ENCODE measurements at regions not wholly inside any gene's neighbourhood (a gene's known extent, or its start where the extent isn't known, plus 50 kb on each side); places are given as distances from the start of the nearest gene placed in this dataset.
A peak's percentile ranks its signal among the peaks of the same experiment; 100 is the strongest.

DNA sequence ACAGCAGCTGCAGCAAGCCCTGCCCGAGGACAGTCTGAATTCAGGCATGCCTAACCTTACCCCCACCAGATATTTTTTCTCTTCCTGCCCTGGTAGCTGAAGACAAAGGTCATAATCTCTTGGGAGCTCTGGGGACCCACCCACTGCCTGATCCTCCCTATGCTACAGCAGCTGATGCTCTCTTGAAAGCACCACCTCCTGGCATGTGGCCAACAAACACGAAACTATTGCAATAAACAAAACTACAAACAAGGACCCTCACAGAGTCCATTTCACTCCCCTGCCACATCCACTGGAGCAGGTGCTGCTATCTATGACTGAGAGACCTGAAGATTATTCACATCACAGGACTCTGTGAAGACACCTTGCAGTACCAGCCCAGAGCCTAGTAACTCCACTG is 238.5 kb upstream of the HS3ST5 start:
- TF ChIP-seq EZH2 (IDR thresholded peaks at IDR 0.05) = no peak
- TF ChIP-seq POLR2AphosphoS5 (IDR thresholded peaks at IDR 0.05; ENCODE audit: borderline replicate concordance, low read depth, low read length) = no peak
- no peak for TF ChIP-seq FOXP2 (optimal IDR thresholded peaks at IDR 0.05; ENCODE audit: control extremely low read depth, extremely low read length, insufficient read depth)
- no peak overlapping the region for H3K27ac ChIP-seq
- no peak overlapping the region for H3K4me3 ChIP-seq
- H3K36me3 ChIP-seq (ENCODE audit: insufficient read depth, low read length) = no peaks in the 10 kb centered on the region
- DNase-seq (ENCODE audit: low read depth, low spot score) = no peak
- no peaks in the 10 kb centered on the region for H3K9me3 ChIP-seq (ENCODE audit: low read depth, low read length)
- no peak overlapping the region for H3K9ac ChIP-seq (ENCODE audit: insufficient read length)

DNA sequence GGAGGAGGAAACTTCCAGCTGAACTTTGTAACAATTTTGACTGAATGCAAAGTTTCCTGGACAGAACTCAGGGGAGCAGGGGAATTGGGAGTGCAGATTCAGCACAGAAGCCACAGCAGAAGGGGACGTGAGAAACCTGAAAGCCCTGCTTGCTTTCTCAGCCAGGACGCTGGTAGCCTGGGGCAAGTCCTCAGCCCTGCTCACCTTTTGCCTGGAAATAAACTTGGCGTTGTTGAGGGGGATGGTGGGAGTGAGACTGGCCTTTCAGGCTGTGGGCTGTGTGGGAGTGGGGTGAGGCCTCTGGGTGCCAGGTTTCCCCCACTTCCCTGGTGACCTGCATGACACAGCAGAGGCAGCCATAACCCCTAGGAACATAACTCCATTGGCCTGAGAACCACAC is 238.1 kb upstream of the HS3ST5 start:
- Histone ChIP-seq H3K36me3 (ENCODE audit: insufficient read depth, low read length) (no peaks in the 10 kb centered on the region), H3K9me3 (ENCODE audit: low read depth, low read length) (no peaks in the 10 kb centered on the region), H3K27ac (no peak overlapping the region), H3K4me3 (no peak overlapping the region), H3K9ac (ENCODE audit: insufficient read length) (no peak overlapping the region)
- no peak for DNase-seq (ENCODE audit: low read depth, low spot score)
- no peak for TF ChIP-seq EZH2 (IDR thresholded peaks at IDR 0.05)
- TF ChIP-seq POLR2AphosphoS5 (IDR thresholded peaks at IDR 0.05; ENCODE audit: borderline replicate concordance, low read depth, low read length) = no peak
- TF ChIP-seq FOXP2 (optimal IDR thresholded peaks at IDR 0.05; ENCODE audit: control extremely low read depth, extremely low read length, insufficient read depth) = no peak

DNA sequence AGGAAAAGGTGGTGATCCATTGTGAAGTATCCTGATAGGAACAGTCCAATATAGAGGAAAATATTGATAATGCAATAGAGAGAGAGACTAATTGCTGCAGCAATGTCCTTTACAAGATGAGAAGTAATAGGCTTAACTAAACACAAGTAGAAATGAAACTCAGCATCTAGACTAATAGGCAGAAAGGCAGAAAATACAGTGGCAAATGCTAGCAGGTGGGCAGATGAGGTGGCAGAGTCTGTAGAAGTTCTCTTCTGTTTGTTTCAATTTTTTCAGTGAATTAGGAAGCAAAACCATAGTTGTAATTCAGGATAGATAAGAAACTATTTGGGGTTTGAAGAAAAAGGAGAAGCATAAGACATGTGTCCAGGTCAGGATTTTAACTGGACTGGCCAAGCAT is 236.7 kb upstream of the HS3ST5 start:
- no peak overlapping the region for H3K9ac ChIP-seq (ENCODE audit: insufficient read length)
- no peak for DNase-seq (ENCODE audit: low read depth, low spot score)
- TF ChIP-seq FOXP2 (optimal IDR thresholded peaks at IDR 0.05; ENCODE audit: control extremely low read depth, extremely low read length, insufficient read depth) (no peak), POLR2AphosphoS5 (IDR thresholded peaks at IDR 0.05; ENCODE audit: borderline replicate concordance, low read depth, low read length) (no peak), EZH2 (IDR thresholded peaks at IDR 0.05) (no peak)
- H3K9me3 ChIP-seq (ENCODE audit: low read depth, low read length) = no peaks in the 10 kb centered on the region
- no peaks in the 10 kb centered on the region for H3K36me3 ChIP-seq (ENCODE audit: insufficient read depth, low read length)
- H3K4me3 ChIP-seq = no peak overlapping the region
- H3K27ac ChIP-seq = no peak overlapping the region

DNA sequence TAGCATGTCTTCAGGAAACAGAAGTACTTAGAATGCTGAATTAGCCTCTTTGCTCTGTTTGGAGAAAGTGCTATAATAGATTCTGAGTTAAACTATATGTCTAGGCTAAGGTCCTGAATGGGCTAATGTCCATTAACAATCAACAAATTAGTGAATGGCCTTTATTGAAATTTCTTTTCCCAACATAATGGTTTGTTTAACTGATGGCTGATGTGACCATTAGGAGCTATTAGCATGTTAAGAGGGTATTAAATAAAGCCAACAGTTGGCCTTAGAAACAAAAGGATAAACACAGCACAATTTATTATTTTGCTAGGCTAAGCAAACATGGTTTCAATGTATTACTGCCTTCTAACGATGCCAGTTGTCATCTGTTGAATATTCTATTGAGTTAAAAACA is 234.3 kb upstream of the HS3ST5 start:
- H3K4me3 ChIP-seq = no peak overlapping the region
- no peaks in the 10 kb centered on the region for H3K9me3 ChIP-seq (ENCODE audit: low read depth, low read length)
- TF ChIP-seq EZH2 (IDR thresholded peaks at IDR 0.05) = no peak
- TF ChIP-seq FOXP2 (optimal IDR thresholded peaks at IDR 0.05; ENCODE audit: control extremely low read depth, extremely low read length, insufficient read depth) = no peak
- no peak for TF ChIP-seq POLR2AphosphoS5 (IDR thresholded peaks at IDR 0.05; ENCODE audit: borderline replicate concordance, low read depth, low read length)
- no peaks in the 10 kb centered on the region for H3K36me3 ChIP-seq (ENCODE audit: insufficient read depth, low read length)
- no peak overlapping the region for H3K9ac ChIP-seq (ENCODE audit: insufficient read length)
- no peak overlapping the region for H3K27ac ChIP-seq
- no peak for DNase-seq (ENCODE audit: low read depth, low spot score)

DNA sequence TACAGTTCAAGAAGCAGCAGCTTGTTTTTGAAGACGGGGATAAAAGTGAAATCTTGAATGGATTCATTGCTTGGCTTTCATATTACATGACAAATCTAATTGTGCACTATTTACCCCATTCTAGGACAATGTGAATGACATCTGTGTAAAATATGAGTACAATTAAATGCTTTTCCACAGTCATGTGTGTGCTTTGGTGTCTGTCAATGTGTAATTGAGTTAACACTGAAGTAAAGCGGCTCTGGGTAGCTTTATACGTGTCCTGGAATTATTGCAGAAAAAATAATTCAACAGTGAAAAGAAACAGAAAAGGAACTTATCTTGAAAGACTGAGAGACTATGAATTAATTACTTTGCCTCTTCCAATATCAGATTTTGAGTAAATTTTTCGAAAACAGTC is 233.5 kb upstream of the HS3ST5 start:
- H3K9ac ChIP-seq (ENCODE audit: insufficient read length) = no peak overlapping the region
- no peaks in the 10 kb centered on the region for H3K9me3 ChIP-seq (ENCODE audit: low read depth, low read length)
- H3K4me3 ChIP-seq = no peak overlapping the region
- no peak for DNase-seq (ENCODE audit: low read depth, low spot score)
- H3K27ac ChIP-seq = no peak overlapping the region
- no peak for TF ChIP-seq FOXP2 (optimal IDR thresholded peaks at IDR 0.05; ENCODE audit: control extremely low read depth, extremely low read length, insufficient read depth)
- TF ChIP-seq POLR2AphosphoS5 (IDR thresholded peaks at IDR 0.05; ENCODE audit: borderline replicate concordance, low read depth, low read length) = no peak
- H3K36me3 ChIP-seq (ENCODE audit: insufficient read depth, low read length) = no peaks in the 10 kb centered on the region

DNA sequence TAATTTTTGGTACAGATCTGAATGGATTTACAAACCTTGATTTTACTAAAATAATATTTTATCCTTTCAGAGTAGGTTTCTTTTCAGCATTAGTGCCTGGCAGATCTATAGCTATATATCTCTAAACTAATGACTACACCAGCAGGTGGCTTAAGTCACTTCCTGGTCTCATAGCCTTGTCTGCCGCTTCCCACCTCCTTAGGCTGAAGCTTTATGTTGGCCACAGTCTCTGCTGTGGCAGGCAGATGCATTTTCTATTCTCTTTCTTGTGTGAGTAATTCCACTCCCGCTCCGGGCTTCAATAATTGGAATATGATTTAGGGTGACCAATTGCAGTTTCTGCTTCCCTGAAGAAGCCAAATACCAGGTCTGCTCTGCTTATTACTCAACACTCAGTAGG is 226.8 kb upstream of the HS3ST5 start:
- no peaks in the 10 kb centered on the region for H3K9me3 ChIP-seq (ENCODE audit: low read depth, low read length)
- TF ChIP-seq EZH2 (IDR thresholded peaks at IDR 0.05) (no peak), POLR2AphosphoS5 (IDR thresholded peaks at IDR 0.05; ENCODE audit: borderline replicate concordance, low read depth, low read length) (no peak), FOXP2 (optimal IDR thresholded peaks at IDR 0.05; ENCODE audit: control extremely low read depth, extremely low read length, insufficient read depth) (no peak)
- no peak overlapping the region for H3K9ac ChIP-seq (ENCODE audit: insufficient read length)
- DNase-seq (ENCODE audit: low read depth, low spot score) = no peak
- H3K4me3 ChIP-seq = no peak overlapping the region
- no peaks in the 10 kb centered on the region for H3K36me3 ChIP-seq (ENCODE audit: insufficient read depth, low read length)
- no peak overlapping the region for H3K27ac ChIP-seq

DNA sequence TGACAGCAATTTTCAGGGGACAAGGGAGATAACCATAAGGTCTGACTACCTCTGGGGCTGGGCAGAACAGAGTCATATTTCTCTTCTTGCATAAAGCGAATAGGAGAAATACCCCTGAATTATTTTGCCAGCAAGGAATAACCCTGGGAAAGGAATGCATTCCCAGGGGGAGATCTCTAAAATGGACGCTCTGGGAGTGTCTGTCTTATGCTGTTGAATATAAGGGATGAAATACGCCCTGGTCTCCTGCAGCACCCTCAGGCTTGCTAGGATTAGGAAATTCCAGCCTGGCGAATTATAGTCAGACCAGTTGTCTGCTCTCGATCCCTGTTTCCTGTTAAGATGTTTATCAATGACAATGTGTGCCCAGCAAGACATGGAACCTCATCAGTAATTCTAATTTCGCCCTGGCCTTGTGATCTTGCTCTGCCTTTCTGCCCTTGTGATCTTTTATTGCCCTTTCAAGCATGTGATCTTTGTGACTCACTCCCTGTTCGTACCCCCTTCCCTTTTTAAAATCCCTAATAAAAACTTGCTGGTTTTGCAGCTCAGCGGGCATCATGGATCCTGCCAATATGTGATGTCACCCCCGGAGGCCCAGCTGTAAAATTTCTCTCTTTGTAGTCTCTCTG is 221.6 kb upstream of the HS3ST5 start:
- Histone ChIP-seq H3K4me3 (no peak overlapping the region), H3K9me3 (ENCODE audit: low read depth, low read length) (no peaks in the 10 kb centered on the region), H3K9ac (ENCODE audit: insufficient read length) (no peak overlapping the region), H3K36me3 (ENCODE audit: insufficient read depth, low read length) (no peaks in the 10 kb centered on the region), H3K27ac (no peak overlapping the region)
- no peak for DNase-seq (ENCODE audit: low read depth, low spot score)
- no peak for TF ChIP-seq POLR2AphosphoS5 (IDR thresholded peaks at IDR 0.05; ENCODE audit: borderline replicate concordance, low read depth, low read length)
- no peak for TF ChIP-seq FOXP2 (optimal IDR thresholded peaks at IDR 0.05; ENCODE audit: control extremely low read depth, extremely low read length, insufficient read depth)
- TF ChIP-seq EZH2 (IDR thresholded peaks at IDR 0.05) = no peak

DNA sequence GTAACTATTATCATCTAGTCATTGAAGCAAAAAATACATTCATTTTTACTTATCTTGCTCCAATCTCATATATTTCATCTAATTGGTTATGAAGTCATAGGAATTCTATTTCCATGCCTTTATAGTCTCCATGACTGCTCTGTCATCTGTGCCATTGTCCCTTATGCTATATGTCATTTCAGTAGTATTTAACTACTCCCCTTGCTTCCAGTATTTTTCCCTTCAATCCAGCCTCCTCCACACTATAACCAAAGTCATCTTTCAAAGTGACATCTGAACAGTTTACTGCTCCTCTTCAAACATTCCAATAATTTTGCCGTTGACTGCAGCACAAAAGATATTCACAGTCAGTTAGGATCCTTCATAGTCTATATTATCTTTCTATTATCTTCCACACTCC is 216.6 kb upstream of the HS3ST5 start:
- TF ChIP-seq EZH2 (IDR thresholded peaks at IDR 0.05) (no peak), POLR2AphosphoS5 (IDR thresholded peaks at IDR 0.05; ENCODE audit: borderline replicate concordance, low read depth, low read length) (no peak), FOXP2 (optimal IDR thresholded peaks at IDR 0.05; ENCODE audit: control extremely low read depth, extremely low read length, insufficient read depth) (no peak)
- Histone ChIP-seq H3K36me3 (ENCODE audit: insufficient read depth, low read length) (no peaks in the 10 kb centered on the region), H3K9ac (ENCODE audit: insufficient read length) (no peak overlapping the region), H3K27ac (peak overlapping the region; percentile 22; the same call in 1 of the 2 replicates), H3K4me3 (peak overlapping the region; percentile 8; the same call in 1 of the 2 replicates), H3K9me3 (ENCODE audit: low read depth, low read length) (no peaks in the 10 kb centered on the region)
- DNase-seq (ENCODE audit: low read depth, low spot score) = peak; percentile 24

DNA sequence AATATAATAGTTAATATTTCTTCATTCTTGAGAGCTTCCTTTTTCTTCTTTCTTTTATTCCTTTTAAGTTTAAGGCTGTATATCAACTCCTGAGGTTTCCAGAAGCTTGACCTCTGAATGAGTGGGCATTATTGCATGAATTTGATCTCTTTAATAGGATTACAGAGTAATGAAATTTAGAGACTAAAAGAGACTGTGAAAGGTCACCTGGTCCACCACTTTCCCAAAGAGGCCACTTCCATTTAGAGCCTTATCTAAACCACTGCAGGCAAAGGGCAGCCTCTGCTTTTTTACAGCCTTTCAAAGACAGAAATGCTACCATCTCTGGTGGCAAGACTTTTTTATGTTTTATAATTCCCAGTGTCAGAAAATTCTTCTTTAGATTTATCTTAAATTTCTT is 215.3 kb upstream of the HS3ST5 start:
- Histone ChIP-seq H3K4me3 (no peak overlapping the region), H3K9me3 (ENCODE audit: low read depth, low read length) (no peaks in the 10 kb centered on the region), H3K36me3 (ENCODE audit: insufficient read depth, low read length) (no peaks in the 10 kb centered on the region), H3K9ac (ENCODE audit: insufficient read length) (no peak overlapping the region), H3K27ac (no peak overlapping the region)
- no peak for DNase-seq (ENCODE audit: low read depth, low spot score)
- TF ChIP-seq EZH2 (IDR thresholded peaks at IDR 0.05) (no peak), FOXP2 (optimal IDR thresholded peaks at IDR 0.05; ENCODE audit: control extremely low read depth, extremely low read length, insufficient read depth) (no peak), POLR2AphosphoS5 (IDR thresholded peaks at IDR 0.05; ENCODE audit: borderline replicate concordance, low read depth, low read length) (no peak)

Data from SK-N-MC (cell line).